H1 (cell line): ENCODE measurements at regions not wholly inside any gene's neighbourhood (a gene's known extent, or its start where the extent isn't known, plus 50 kb on each side); places are given as distances from the start of the nearest gene placed in this dataset.

Experiments
- CTCF ChIA-PET: fragments of 300-600 bp; sonication (Branson Sonifier 250); formaldehyde crosslinking; loops from one replicate; lab custom pipeline; 2021; ENCODE audit not compliant: partially characterized antibody; lab: Charles Lee
- POLR2A ChIA-PET: fragments of 300-600 bp; sonication (Branson Sonifier 250); formaldehyde crosslinking; loops from one replicate; lab custom pipeline; 2021; ENCODE audit warnings: inconsistent platforms; ENCODE audit not compliant: partially characterized antibody; lab: Charles Lee
- DNase-seq, 2 experiments: peaks; one replicate each; pipeline versions ENCODE4 v3.0.0 to v3.0.0-alpha.2; 2010 to 2022; ENCODE audit warnings: low spot score in 2 of 2, low read depth in 1 of 2, mixed read lengths in 1 of 2
- FAIRE-seq: peaks from 2 replicates; lab custom pipeline; 2011; peaks lifted over from hg19 to GRCh38; lab: Jason Lieb, UNC
- H2AFZ ChIP-seq: 2 replicates; pipeline ENCODE4 v1.8.1; 2012; ENCODE audit warnings: low read length, inconsistent platforms
- H2AK5ac ChIP-seq: 2 replicates; pipeline ENCODE4 v1.6.1; 2013; ENCODE audit warnings: low read depth, low read length
- H2BK120ac ChIP-seq: replicated peaks from 2 replicates; pipeline ENCODE3; 2013; ENCODE audit warnings: low read depth, low read length, inconsistent platforms
- H2BK12ac ChIP-seq: 2 replicates; pipeline ENCODE4 v1.6.1; 2013; ENCODE audit warnings: low read depth, low read length
- H2BK15ac ChIP-seq: 2 replicates; pipeline ENCODE4 v1.6.1; 2013; ENCODE audit warnings: low read length
- H2BK20ac ChIP-seq: 2 replicates; pipeline ENCODE4 v1.6.1; 2013; ENCODE audit warnings: low read length
- H2BK5ac ChIP-seq: 2 replicates; pipeline ENCODE4 v1.6.1; 2013; ENCODE audit warnings: low read depth, low read length
- H3K14ac ChIP-seq: 2 replicates; pipeline ENCODE4 v1.6.1; 2013; ENCODE audit warnings: inconsistent platforms; ENCODE audit not compliant: insufficient read length
- H3K18ac ChIP-seq: 2 replicates; pipeline ENCODE4 v1.6.1; 2013; ENCODE audit warnings: low read length; ENCODE audit errors: extremely low read depth
- H3K23ac ChIP-seq: 2 replicates; pipeline ENCODE4 v1.6.1; 2013; ENCODE audit warnings: inconsistent platforms; ENCODE audit not compliant: insufficient read length
- H3K23me2 ChIP-seq: 2 replicates; pipeline ENCODE4 v1.6.1; 2013; ENCODE audit warnings: low read depth, low read length
- H3K27ac ChIP-seq: 2 replicates; pipeline ENCODE4 v1.6.1; 2011; ENCODE audit warnings: low read depth, low read length, inconsistent platforms
- H3K27me3 ChIP-seq, 4 experiments: replicated peaks in 1 of 4; 1 replicate in 1 of 4; 2 replicates in 3 of 4; pipeline versions ENCODE4 v1.6.1 to v1.8.1; 2011 to 2013; ENCODE audit warnings: low read length in 3 of 4, mild to moderate bottlenecking in 3 of 4, inconsistent platforms in 2 of 4, mixed read lengths in 2 of 4, moderate library complexity in 1 of 4; ENCODE audit not compliant: control insufficient read depth in 3 of 4, insufficient read depth in 3 of 4; ENCODE audit errors: extremely low read depth in 1 of 4
- H3K36me3 ChIP-seq, 4 experiments: 2 replicates each; pipeline versions ENCODE4 v1.6.1 to v1.8.1; 2011 to 2013; ENCODE audit warnings: mild to moderate bottlenecking in 4 of 4, low read length in 3 of 4, moderate library complexity in 2 of 4, control low read depth in 1 of 4, inconsistent platforms in 1 of 4; ENCODE audit not compliant: insufficient read depth in 4 of 4, control insufficient read depth in 2 of 4
- H3K4ac ChIP-seq: replicated peaks from 2 replicates; pipeline ENCODE3; 2013; ENCODE audit warnings: low read length, low read depth, mixed read lengths, inconsistent platforms; ENCODE audit not compliant: insufficient read length
- H3K4me1 ChIP-seq, 4 experiments: replicated peaks in 1 of 4; 1 replicate in 1 of 4; 2 replicates in 3 of 4; pipeline versions ENCODE4 v1.6.1 to v1.8.1; 2011 to 2013; ENCODE audit warnings: low read length in 3 of 4, inconsistent platforms in 2 of 4, mixed read lengths in 1 of 4; ENCODE audit not compliant: insufficient read depth in 4 of 4, control insufficient read depth in 3 of 4
- H3K4me2 ChIP-seq, 2 experiments: 2 replicates each; pipeline versions ENCODE4 v1.6.1 to v1.8.1; 2011 to 2013; ENCODE audit warnings: low read depth in 2 of 2, low read length in 2 of 2, control low read depth in 1 of 2, inconsistent platforms in 1 of 2, mild to moderate bottlenecking in 1 of 2; ENCODE audit not compliant: insufficient read depth in 1 of 2
- H3K4me3 ChIP-seq, 4 experiments: fragments of 200-600, 300-600 bp in 1 of 4; sonication (generic), shearing (Covaris generic), sonication (Bioruptor Twin) in 1 of 4; 2 replicates each; pipeline versions ENCODE4 v1.5.1 to v1.8.1; 2011 to 2016; ENCODE audit warnings: low read length in 4 of 4, low read depth in 3 of 4, control low read depth in 2 of 4, inconsistent platforms in 2 of 4, mild to moderate bottlenecking in 2 of 4, mixed read lengths in 1 of 4, moderate library complexity in 1 of 4; ENCODE audit not compliant: insufficient read depth in 2 of 4; ENCODE audit errors: extremely low read depth in 1 of 4
- H3K56ac ChIP-seq: replicated peaks from 2 replicates; pipeline ENCODE3; 2013; ENCODE audit warnings: low read depth, mild to moderate bottlenecking, mixed read lengths, low read length, inconsistent platforms; ENCODE audit not compliant: insufficient read length
- H3K79me1 ChIP-seq: 2 replicates; pipeline ENCODE4 v1.6.1; 2013; ENCODE audit warnings: low read depth, low read length, control low read depth
- H3K79me2 ChIP-seq, 2 experiments: 2 replicates each; pipeline versions ENCODE4 v1.6.1 to v1.8.1; 2012 to 2013; ENCODE audit warnings: low read length in 2 of 2, mild to moderate bottlenecking in 2 of 2, inconsistent platforms in 1 of 2; ENCODE audit not compliant: insufficient read depth in 2 of 2, control insufficient read depth in 1 of 2
- H3K9ac ChIP-seq, 4 experiments: replicated peaks in 1 of 4; 1 replicate in 1 of 4; 2 replicates in 3 of 4; pipeline versions ENCODE4 v1.6.1 to v1.8.1; 2011 to 2013; ENCODE audit warnings: low read depth in 3 of 4, low read length in 3 of 4, control low read depth in 2 of 4, mild to moderate bottlenecking in 2 of 4, moderate library complexity in 2 of 4, inconsistent platforms in 1 of 4; ENCODE audit errors: extremely low read depth in 1 of 4
- H3K9me3 ChIP-seq, 2 experiments: 2 replicates each; pipeline versions ENCODE4 v1.6.1 to v1.8.1; 2012 to 2013; ENCODE audit warnings: mild to moderate bottlenecking in 2 of 2, moderate library complexity in 2 of 2, control low read depth in 1 of 2, inconsistent platforms in 1 of 2, low read depth in 1 of 2, low read length in 1 of 2, mixed read lengths in 1 of 2; ENCODE audit not compliant: insufficient read depth in 2 of 2
- H4K20me1 ChIP-seq, 2 experiments: replicated peaks in 1 of 2; 2 replicates each; pipeline versions ENCODE3 to v1.8.1; 2011 to 2013; ENCODE audit warnings: inconsistent platforms in 2 of 2, low read length in 2 of 2, mild to moderate bottlenecking in 1 of 2; ENCODE audit not compliant: insufficient read depth in 2 of 2, control insufficient read depth in 1 of 2
- H4K5ac ChIP-seq: 2 replicates; pipeline ENCODE4 v1.6.1; 2013; ENCODE audit warnings: low read length, low read depth, mixed read lengths, inconsistent platforms; ENCODE audit not compliant: insufficient read length
- H4K8ac ChIP-seq: 2 replicates; pipeline ENCODE4 v1.8.0; 2013; ENCODE audit warnings: mild to moderate bottlenecking, moderate library complexity, low read length, inconsistent platforms; ENCODE audit not compliant: insufficient read depth; ENCODE audit errors: extremely low read depth
- H4K91ac ChIP-seq: replicated peaks from 2 replicates; pipeline ENCODE3; 2013; ENCODE audit warnings: low read length, mixed read lengths, inconsistent platforms; ENCODE audit not compliant: insufficient read length
- ATF3 ChIP-seq: IDR thresholded peaks from 2 replicates; pipeline ENCODE4 v1.6.1; 2011; ENCODE audit warnings: low read depth, mild to moderate bottlenecking, low read length; ENCODE audit not compliant: insufficient read depth
- BRCA1 ChIP-seq: IDR thresholded peaks from 2 replicates; pipeline ENCODE4 v1.6.1; 2012; ENCODE audit warnings: low read depth, low read length, improper control_type of control experiment
- EGR1 ChIP-seq: IDR thresholded peaks from 2 replicates; pipeline ENCODE4 v1.6.1; 2011; ENCODE audit warnings: low read depth, low read length, borderline replicate concordance
- GTF2F1 ChIP-seq: IDR thresholded peaks from 2 replicates; pipeline ENCODE4 v1.6.1; 2012; ENCODE audit warnings: low read depth, low read length, improper control_type of control experiment, borderline replicate concordance
- HDAC2 ChIP-seq, 2 experiments: fragments of 300-600 bp in 1 of 2; sonication (generic) in 1 of 2; IDR thresholded peaks; 2 replicates each; pipeline ENCODE4 v1.6.1; 2011 to 2012; ENCODE audit warnings: low read depth in 2 of 2, low read length in 2 of 2, mild to moderate bottlenecking in 2 of 2, moderate library complexity in 2 of 2, borderline replicate concordance in 1 of 2, inconsistent platforms in 1 of 2
- HDAC6 ChIP-seq: IDR thresholded peaks from one replicate; pipeline ENCODE4 v1.7.1; 2012; ENCODE audit warnings: low read depth, mild to moderate bottlenecking, inconsistent platforms, low read length, moderate library complexity
- JUND ChIP-seq: IDR thresholded peaks from 2 replicates; pipeline ENCODE4 v1.6.1; 2011; ENCODE audit warnings: mild to moderate bottlenecking, improper control_type of control experiment, low read length
- KDM5A ChIP-seq: fragments of 200-600 bp; IDR thresholded peaks from 2 replicates; pipeline ENCODE4 v1.7.1; 2012; ENCODE audit warnings: mild to moderate bottlenecking, low read length, inconsistent platforms, mixed read lengths
- MAX ChIP-seq: IDR thresholded peaks from 2 replicates; pipeline ENCODE4 v1.6.1; 2012; ENCODE audit warnings: inconsistent platforms
- PHF8 ChIP-seq: fragments of 200-600 bp; sonication (generic); conservative IDR thresholded peaks from 2 replicates; pipeline ENCODE4 v1.7.1; 2012; ENCODE audit warnings: low read depth, mild to moderate bottlenecking, inconsistent platforms, low read length, moderate library complexity
- POLR2A ChIP-seq, 2 experiments: IDR thresholded peaks; 1 replicate in 1 of 2; 2 replicates in 1 of 2; pipeline ENCODE4 v1.6.1; 2011; ENCODE audit warnings: low read depth in 2 of 2, low read length in 2 of 2, mild to moderate bottlenecking in 2 of 2; ENCODE audit errors: control extremely low read depth in 1 of 2
- POU5F1 ChIP-seq: IDR thresholded peaks from 2 replicates; pipeline ENCODE4 v1.6.1; 2011; ENCODE audit warnings: low read depth, mild to moderate bottlenecking, low read length, moderate library complexity
- TCF12 ChIP-seq: IDR thresholded peaks from 2 replicates; pipeline ENCODE4 v1.6.1; 2011; ENCODE audit warnings: low read depth, mild to moderate bottlenecking, low read length
- TEAD4 ChIP-seq: IDR thresholded peaks from 2 replicates; pipeline ENCODE4 v1.6.1; 2012; ENCODE audit warnings: low read depth, low read length, inconsistent platforms, mixed read lengths
- WGBS, 2 experiments: shearing (Covaris generic) in 1 of 2; methylation state at CpG; one replicate each; pipeline versions ENCODE4 v1.1.6 to v1.1.7; 2013 to 2015; ENCODE audit warnings: low lambda C conversion rate in 2 of 2, mixed read lengths in 2 of 2, inconsistent platforms in 1 of 2, low coverage in 1 of 2, missing lambda C conversion rate in 1 of 2; ENCODE audit not compliant: insufficient replicate concordance in 2 of 2, insufficient coverage in 1 of 2, insufficient read length in 1 of 2; ENCODE audit errors: extremely low coverage in 1 of 2, missing lambda C conversion rate in 1 of 2; 5-methylcytosine and 5-hydroxymethylcytosine counted together

GRCh38 chr6:140711019-140711613, 1336.7 kb upstream of the CITED2 start:
- Histone ChIP-seq H3K27me3 (no peaks in the 10 kb centered on the region), H3K79me2 (no peaks in the 10 kb centered on the region), H3K79me1 (no peaks in the 10 kb centered on the region), H2AFZ (no peak overlapping the region), H4K8ac (no peak overlapping the region), H2BK12ac (no peak overlapping the region), H2AK5ac (no peak overlapping the region), H3K23me2 (no peaks in the 10 kb centered on the region), H2BK5ac (no peak overlapping the region), H3K9ac (no peak overlapping the region), H3K4ac (no peak overlapping the region), H3K4me3 (no peak overlapping the region), H4K91ac (no peak overlapping the region), H2BK120ac (no peak overlapping the region), H4K20me1 (no peaks in the 10 kb centered on the region), H3K56ac (no peak overlapping the region), H3K27ac (no peak overlapping the region), H3K14ac (no peak overlapping the region), H3K36me3 (no peaks in the 10 kb centered on the region), H3K18ac (no peak overlapping the region), H2BK20ac (no peak overlapping the region), H3K23ac (no peak overlapping the region), H3K9me3 (no peaks in the 10 kb centered on the region; a peak in 1 of 4 replicates), H3K4me2 (no peak overlapping the region), H2BK15ac (no peak overlapping the region), H4K5ac (no peak overlapping the region), H3K4me1 (no peaks in the 10 kb centered on the region)
- no peak for DNase-seq
- FAIRE-seq: no peak
- 92% methylated on average over 3 of the region's 3 CpGs; no CpG with 5 or more reads in 1 of the 2 experiments for WGBS, 2 experiments
- CTCF ChIA-PET: interaction anchor here (0.6 kb wide), 1 partner anchor 14 kb away, joined by 3 read pairs; no protein-coding TSS in a partner anchor
- POLR2A ChIA-PET: no interaction called here
- TF ChIP-seq HDAC2 (IDR thresholded peaks at IDR 0.05; ENCODE audit: borderline replicate concordance in 1 of 2, low read depth in 2 of 2, low read length in 2 of 2): no peak
- TF ChIP-seq TEAD4: no peak
- TF ChIP-seq POU5F1: no peak
- no peak for TF ChIP-seq EGR1
- TF ChIP-seq PHF8: no peak
- TF ChIP-seq POLR2A (IDR thresholded peaks at IDR 0.05; ENCODE audit: control extremely low read depth in 1 of 2, low read depth in 2 of 2, low read length in 2 of 2): no peak
- TF ChIP-seq MAX: no peak
- no peak for TF ChIP-seq ATF3
- TF ChIP-seq BRCA1: no peak
- TF ChIP-seq TCF12: no peak
- no peak for TF ChIP-seq GTF2F1
- TF ChIP-seq KDM5A: no peak
- TF ChIP-seq JUND: no peak
- TF ChIP-seq HDAC6: no peak
